Activated naive CD8-positive, alpha-beta T cell treated with anti-CD3 and anti-CD28 coated beads, Interleukin-2, amount 10 ng/mL, durations not matched to agents 7 days and 5 days (primary cell): ENCODE measurements at regions not wholly inside any gene's neighbourhood (a gene's known extent, or its start where the extent isn't known, plus 50 kb on each side); places are given as distances from the start of the nearest gene placed in this dataset.
A peak's percentile ranks its signal among the peaks of the same experiment; 100 is the strongest.

Source experiments
- ATAC-seq: fragments of 150-1000 bp; cut with Tn5 transposase; one replicate; pipeline ENCODE4 v1.10.0; 2021; ENCODE audit warnings: low read depth, moderate library complexity
- POLR2A ChIA-PET: fragments of 350-600 bp; sonication (Branson Sonifier 250); formaldehyde crosslinking; loops from one replicate; lab custom pipeline; 2021; ENCODE audit warnings: antibody characterized with exemption; lab: Charles Lee
- DNase-seq: peaks from one replicate; pipeline ENCODE4 v3.0.0; 2021
- H3K27ac Mint-ChIP-seq: one replicate; pipeline ENCODE4 v1.8.0; 2022; ENCODE audit warnings: mild to moderate bottlenecking, mixed read lengths
- H3K27me3 Mint-ChIP-seq: one replicate; pipeline ENCODE4 v1.8.0; 2022; ENCODE audit warnings: mild to moderate bottlenecking, moderate library complexity, mixed read lengths
- H3K36me3 Mint-ChIP-seq: one replicate; pipeline ENCODE4 v1.8.0; 2021; ENCODE audit warnings: mild to moderate bottlenecking, mixed read lengths
- H3K4me1 Mint-ChIP-seq: one replicate; pipeline ENCODE4 v1.8.0; 2021; ENCODE audit warnings: mixed read lengths
- H3K4me3 Mint-ChIP-seq: one replicate; pipeline ENCODE4 v1.8.0; 2022; ENCODE audit warnings: mild to moderate bottlenecking, moderate library complexity, mixed read lengths
- H3K9me3 Mint-ChIP-seq: one replicate; pipeline ENCODE4 v1.8.0; 2021; ENCODE audit warnings: mixed read lengths

- POLR2A ChIA-PET, result no interaction called here
- H3K27ac Mint-ChIP-seq, result peak overlapping the region; percentile 12
Observed at GRCh38 chr2:12587729-12588522, 128.8 kb upstream of the TRIB2 start.

GRCh38 chr2:12588986-12589385 is 127.8 kb upstream of the TRIB2 start:
- POLR2A ChIA-PET, result no interaction called here
- DNase-seq (no peak), ATAC-seq (no peak)
- H3K9me3 Mint-ChIP-seq, result peaks cover 4% of the 10 kb centered on the region
- H3K4me1 Mint-ChIP-seq, result peaks cover 16% of the 10 kb centered on the region
- H3K27me3 Mint-ChIP-seq, result no peaks in the 10 kb centered on the region
- H3K36me3 Mint-ChIP-seq, result peaks cover 4% of the 10 kb centered on the region
- H3K27ac Mint-ChIP-seq, result no peak overlapping the region
- no peak overlapping the region for H3K4me3 Mint-ChIP-seq

More at GRCh38 chr2:12587729-12588522, 128.8 kb upstream of the TRIB2 start:
- no peak for DNase-seq
- no peaks in the 10 kb centered on the region for H3K27me3 Mint-ChIP-seq
- H3K36me3 Mint-ChIP-seq, result peaks cover 5% of the 10 kb centered on the region
- H3K4me3 Mint-ChIP-seq, result peak overlapping the region; percentile 4
- peak; percentile 52 for ATAC-seq
- H3K9me3 Mint-ChIP-seq, result peaks cover 4% of the 10 kb centered on the region
- peaks cover 16% of the 10 kb centered on the region for H3K4me1 Mint-ChIP-seq

GRCh38 chr2:12589802-12590320 is 126.9 kb upstream of the TRIB2 start:
- Mint-ChIP-seq H3K4me1 (peaks cover 16% of the 10 kb centered on the region), H3K9me3 (peaks cover 5% of the 10 kb centered on the region), H3K36me3 (peaks cover 4% of the 10 kb centered on the region), H3K27ac (no peak overlapping the region), H3K27me3 (no peaks in the 10 kb centered on the region), H3K4me3 (no peak overlapping the region)
- POLR2A ChIA-PET, result no interaction called here
- no peak for DNase-seq
- no peak for ATAC-seq

- ATAC-seq (no peak), DNase-seq (no peak)
- Mint-ChIP-seq H3K27me3 (peaks cover 2% of the 10 kb centered on the region), H3K4me1 (peaks cover 15% of the 10 kb centered on the region), H3K4me3 (no peak overlapping the region), H3K36me3 (peaks cover 4% of the 10 kb centered on the region), H3K9me3 (peaks cover 6% of the 10 kb centered on the region), H3K27ac (no peak overlapping the region)
- POLR2A ChIA-PET, result no interaction called here
Observed at GRCh38 chr2:12592296-12592695, 124.4 kb upstream of the TRIB2 start.

GRCh38 chr2:12594590-12594989 is 122.1 kb upstream of the TRIB2 start:
- Mint-ChIP-seq H3K27ac (no peak overlapping the region), H3K36me3 (no peaks in the 10 kb centered on the region)

GRCh38 chr2:12596771-12597170 is 120.0 kb upstream of the TRIB2 start:
- Mint-ChIP-seq H3K36me3 (peaks cover under 1% of the 10 kb centered on the region), H3K27me3 (peaks cover 4% of the 10 kb centered on the region), H3K27ac (no peak overlapping the region), H3K9me3 (peaks cover 9% of the 10 kb centered on the region), H3K4me3 (no peak overlapping the region), H3K4me1 (no peaks in the 10 kb centered on the region)
- DNase-seq (no peak), ATAC-seq (no peak)
- POLR2A ChIA-PET, result no interaction called here

More at GRCh38 chr2:12594590-12594989, 122.1 kb upstream of the TRIB2 start:
- ATAC-seq, result no peak
- Mint-ChIP-seq H3K4me1 (no peaks in the 10 kb centered on the region), H3K4me3 (no peak overlapping the region), H3K27me3 (peaks cover 2% of the 10 kb centered on the region), H3K9me3 (peaks cover 9% of the 10 kb centered on the region)
- POLR2A ChIA-PET, result no interaction called here
- no peak for DNase-seq

GRCh38 chr2:12597610-12598009 is 119.1 kb upstream of the TRIB2 start:
- Mint-ChIP-seq H3K9me3 (peaks cover 9% of the 10 kb centered on the region), H3K4me1 (no peaks in the 10 kb centered on the region), H3K36me3 (peaks cover 3% of the 10 kb centered on the region), H3K27ac (no peak overlapping the region), H3K4me3 (no peak overlapping the region), H3K27me3 (peaks cover 4% of the 10 kb centered on the region)
- ATAC-seq, result no peak
- DNase-seq, result no peak
- POLR2A ChIA-PET, result no interaction called here

- no peak for DNase-seq
Observed at GRCh38 chr2:12602661-12603060, 114.1 kb upstream of the TRIB2 start.

GRCh38 chr2:12603781-12604295 is 112.9 kb upstream of the TRIB2 start:
- ATAC-seq (no peak), DNase-seq (no peak)
- peaks cover 2% of the 10 kb centered on the region for H3K27me3 Mint-ChIP-seq
- H3K27ac Mint-ChIP-seq, result no peak overlapping the region
- H3K4me1 Mint-ChIP-seq, result peaks cover 4% of the 10 kb centered on the region
- POLR2A ChIA-PET, result no interaction called here
- H3K36me3 Mint-ChIP-seq, result peaks cover 6% of the 10 kb centered on the region
- H3K9me3 Mint-ChIP-seq, result peaks cover 4% of the 10 kb centered on the region
- H3K4me3 Mint-ChIP-seq, result no peak overlapping the region

More at GRCh38 chr2:12602661-12603060, 114.1 kb upstream of the TRIB2 start:
- POLR2A ChIA-PET, result interaction anchor here (0.6 kb wide), 1 partner anchor 9 kb away, joined by 3 read pairs; no protein-coding TSS in a partner anchor
- Mint-ChIP-seq H3K4me3 (no peak overlapping the region), H3K36me3 (peaks cover 3% of the 10 kb centered on the region), H3K27ac (no peak overlapping the region), H3K9me3 (peaks cover 4% of the 10 kb centered on the region), H3K27me3 (peaks cover 2% of the 10 kb centered on the region), H3K4me1 (no peaks in the 10 kb centered on the region)
- no peak for ATAC-seq

GRCh38 chr2:12604341-12604740 is 112.4 kb upstream of the TRIB2 start:
- H3K27ac Mint-ChIP-seq, result no peak overlapping the region
- no peak overlapping the region for H3K4me3 Mint-ChIP-seq
- H3K27me3 Mint-ChIP-seq, result peaks cover 2% of the 10 kb centered on the region
- ATAC-seq (no peak), DNase-seq (no peak)
- H3K36me3 Mint-ChIP-seq, result peaks cover 6% of the 10 kb centered on the region
- peaks cover 4% of the 10 kb centered on the region for H3K9me3 Mint-ChIP-seq
- H3K4me1 Mint-ChIP-seq, result peaks cover 4% of the 10 kb centered on the region
- POLR2A ChIA-PET, result no interaction called here

- Mint-ChIP-seq H3K4me3 (no peak overlapping the region), H3K27me3 (no peaks in the 10 kb centered on the region), H3K4me1 (peaks cover 4% of the 10 kb centered on the region), H3K27ac (no peak overlapping the region), H3K36me3 (peaks cover 6% of the 10 kb centered on the region), H3K9me3 (peaks cover 3% of the 10 kb centered on the region)
- DNase-seq (no peak), ATAC-seq (no peak)
- POLR2A ChIA-PET, result no interaction called here
Observed at GRCh38 chr2:12605366-12605765, 111.4 kb upstream of the TRIB2 start.

- Mint-ChIP-seq H3K4me3 (no peak overlapping the region), H3K27me3 (no peaks in the 10 kb centered on the region)
Observed at GRCh38 chr2:12605936-12606335, 110.8 kb upstream of the TRIB2 start.

GRCh38 chr2:12606472-12607000 is 110.2 kb upstream of the TRIB2 start:
- H3K9me3 Mint-ChIP-seq, result peaks cover 3% of the 10 kb centered on the region
- H3K4me1 Mint-ChIP-seq, result peaks cover 4% of the 10 kb centered on the region
- no peak overlapping the region for H3K4me3 Mint-ChIP-seq
- peaks cover 6% of the 10 kb centered on the region for H3K36me3 Mint-ChIP-seq
- no peak overlapping the region for H3K27ac Mint-ChIP-seq
- no peaks in the 10 kb centered on the region for H3K27me3 Mint-ChIP-seq
- DNase-seq (no peak), ATAC-seq (no peak)
- POLR2A ChIA-PET, result no interaction called here

More at GRCh38 chr2:12605936-12606335, 110.8 kb upstream of the TRIB2 start:
- peaks cover 4% of the 10 kb centered on the region for H3K4me1 Mint-ChIP-seq
- ATAC-seq (no peak), DNase-seq (no peak)
- no peak overlapping the region for H3K27ac Mint-ChIP-seq
- POLR2A ChIA-PET, result no interaction called here
- peaks cover 3% of the 10 kb centered on the region for H3K9me3 Mint-ChIP-seq
- H3K36me3 Mint-ChIP-seq, result peaks cover 6% of the 10 kb centered on the region
